CD4-positive, alpha-beta T cell (primary cell): ENCODE measurements at regions not wholly inside any gene's neighbourhood (a gene's known extent, or its start where the extent isn't known, plus 50 kb on each side); places are given as distances from the start of the nearest gene placed in this dataset.

Experiments used
- ATAC-seq: fragments of 200-7000 bp; cut with Tn5 transposase; one replicate; pipeline ENCODE4 v1.10.0; 2022; ENCODE audit warnings: mild to moderate bottlenecking; ENCODE audit not compliant: poor library complexity
- CTCF ChIA-PET: fragments of 350-600 bp; sonication (Branson Sonifier 250); formaldehyde crosslinking; loops from one replicate; lab custom pipeline; 2021; ENCODE audit warnings: antibody characterized with exemption, inconsistent platforms; lab: Charles Lee
- POLR2A ChIA-PET: fragments of 350-600 bp; sonication (Branson Sonifier 250); formaldehyde crosslinking; loops from one replicate; lab custom pipeline; 2021; ENCODE audit warnings: antibody characterized with exemption, inconsistent platforms; lab: Charles Lee
- DNase-seq, 14 experiments: peaks; one replicate each; pipeline ENCODE4 v3.0.0-alpha.2; 2013 to 2020; ENCODE audit warnings: mixed read lengths in 2 of 14
- H3K27ac ChIP-seq, 2 donors: one replicate each; pipeline versions ENCODE4 v1.5.1 to v1.7.0; 2013; ENCODE audit warnings: low read length in 2 of 2, low read depth in 1 of 2, mild to moderate bottlenecking in 1 of 2
- H3K27me3 ChIP-seq, 2 experiments: 1 replicate in 1 of 2; 2 replicates in 1 of 2; pipeline versions ENCODE4 v1.6.1 to v1.7.0; 2013; ENCODE audit warnings: low read length in 2 of 2, control low read depth in 1 of 2, mild to moderate bottlenecking in 1 of 2, moderate library complexity in 1 of 2; ENCODE audit not compliant: insufficient read depth in 2 of 2, control insufficient read depth in 1 of 2
- H3K36me3 ChIP-seq: one replicate; pipeline ENCODE4 v1.6.1; 2013; ENCODE audit warnings: low read length, control low read depth; ENCODE audit not compliant: insufficient read depth
- H3K4me1 ChIP-seq: one replicate; pipeline ENCODE4 v1.6.1; 2013; ENCODE audit warnings: low read length, control low read depth; ENCODE audit not compliant: insufficient read depth
- H3K4me3 ChIP-seq: one replicate; pipeline ENCODE4 v1.5.1; 2013; ENCODE audit warnings: mild to moderate bottlenecking, low read length, moderate library complexity
- H3K9me3 ChIP-seq, 2 experiments: 1 replicate in 1 of 2; 2 replicates in 1 of 2; pipeline versions ENCODE4 v1.6.1 to v1.7.0; 2013; ENCODE audit warnings: low read length in 2 of 2, mild to moderate bottlenecking in 2 of 2, control low read depth in 1 of 2, moderate library complexity in 1 of 2; ENCODE audit not compliant: control insufficient read depth in 1 of 2, insufficient read depth in 1 of 2
- H3K27ac Mint-ChIP-seq: one replicate; pipeline ENCODE4 v1.8.0; 2020; ENCODE audit warnings: mixed read lengths
- H3K27me3 Mint-ChIP-seq: one replicate; pipeline ENCODE4 v1.8.0; 2021; ENCODE audit warnings: mixed read lengths
- H3K36me3 Mint-ChIP-seq: one replicate; pipeline ENCODE4 v1.8.0; 2021; ENCODE audit warnings: low read depth, mixed read lengths
- H3K4me1 Mint-ChIP-seq: one replicate; pipeline ENCODE4 v1.8.0; 2021; ENCODE audit warnings: low read depth, mixed read lengths
- H3K4me3 Mint-ChIP-seq: one replicate; pipeline ENCODE4 v1.8.0; 2020; ENCODE audit warnings: mild to moderate bottlenecking, mixed read lengths
- H3K9me3 Mint-ChIP-seq: one replicate; pipeline ENCODE4 v1.8.0; 2020; ENCODE audit warnings: mixed read lengths
- intact Hi-C, 2 experiments: fragments of 100-400 bp; cut with DNase I in 1 of 2; cut with micrococcal nuclease in 1 of 2; formaldehyde crosslinking; loops; one replicate each; pipeline versions ENCODE4 v1.15.1 to v1.9.0; 2023 to 2025; cut with DNase I, micrococcal nuclease
- TF ChIP-seq, protein P1 (sequence below): fragments of 200-600 bp; IDR thresholded peaks from one replicate; pipeline ENCODE4 v1.8.0; 2022; ENCODE audit warnings: antibody characterized with exemption, mild to moderate bottlenecking

DNA sequence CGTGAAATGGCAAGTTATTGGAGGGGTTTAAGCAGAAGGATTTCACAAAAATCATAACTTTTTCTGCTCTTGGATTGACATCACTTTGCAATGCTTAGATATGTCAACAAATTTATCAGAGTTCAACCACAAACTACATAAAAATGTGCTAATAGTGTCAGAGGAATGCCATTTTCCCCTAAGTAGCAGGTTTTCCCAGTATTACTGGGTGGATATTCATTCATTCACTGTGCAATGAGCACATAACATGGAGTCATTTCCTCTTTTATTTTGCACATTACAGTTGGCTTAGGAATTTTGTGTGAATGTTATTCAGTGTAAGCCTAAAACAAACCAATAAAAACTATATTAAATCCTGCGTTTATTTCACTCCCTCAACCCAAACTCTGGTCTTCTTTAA, 537.3 kb upstream of the MCTP2 start:
- Histone ChIP-seq H3K27me3 (no peaks in the 10 kb centered on the region), H3K36me3 (no peaks in the 10 kb centered on the region), H3K4me1 (no peaks in the 10 kb centered on the region), H3K4me3 (no peak overlapping the region), H3K27ac (no peak overlapping the region), H3K9me3 (no peaks in the 10 kb centered on the region)
- ATAC-seq: no peak
- TF ChIP-seq, protein P1, sequence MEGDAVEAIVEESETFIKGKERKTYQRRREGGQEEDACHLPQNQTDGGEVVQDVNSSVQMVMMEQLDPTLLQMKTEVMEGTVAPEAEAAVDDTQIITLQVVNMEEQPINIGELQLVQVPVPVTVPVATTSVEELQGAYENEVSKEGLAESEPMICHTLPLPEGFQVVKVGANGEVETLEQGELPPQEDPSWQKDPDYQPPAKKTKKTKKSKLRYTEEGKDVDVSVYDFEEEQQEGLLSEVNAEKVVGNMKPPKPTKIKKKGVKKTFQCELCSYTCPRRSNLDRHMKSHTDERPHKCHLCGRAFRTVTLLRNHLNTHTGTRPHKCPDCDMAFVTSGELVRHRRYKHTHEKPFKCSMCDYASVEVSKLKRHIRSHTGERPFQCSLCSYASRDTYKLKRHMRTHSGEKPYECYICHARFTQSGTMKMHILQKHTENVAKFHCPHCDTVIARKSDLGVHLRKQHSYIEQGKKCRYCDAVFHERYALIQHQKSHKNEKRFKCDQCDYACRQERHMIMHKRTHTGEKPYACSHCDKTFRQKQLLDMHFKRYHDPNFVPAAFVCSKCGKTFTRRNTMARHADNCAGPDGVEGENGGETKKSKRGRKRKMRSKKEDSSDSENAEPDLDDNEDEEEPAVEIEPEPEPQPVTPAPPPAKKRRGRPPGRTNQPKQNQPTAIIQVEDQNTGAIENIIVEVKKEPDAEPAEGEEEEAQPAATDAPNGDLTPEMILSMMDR: no peak
- no peaks in the 10 kb centered on the region for H3K4me1 Mint-ChIP-seq
- H3K27ac Mint-ChIP-seq: no peak overlapping the region
- H3K4me3 Mint-ChIP-seq: no peak overlapping the region
- H3K9me3 Mint-ChIP-seq: peaks cover 8% of the 10 kb centered on the region
- ChIA-PET POLR2A (no interaction called here), CTCF (no interaction called here)
- H3K36me3 Mint-ChIP-seq: no peaks in the 10 kb centered on the region
- intact Hi-C loops: no loop called here
- peaks cover 8% of the 10 kb centered on the region for H3K27me3 Mint-ChIP-seq
- no peak for DNase-seq

GRCh38 chr15:93683651-93684050, 547.7 kb upstream of the MCTP2 start:
- H3K4me1 Mint-ChIP-seq: no peaks in the 10 kb centered on the region
- Histone ChIP-seq H3K27me3 (no peaks in the 10 kb centered on the region), H3K9me3 (peaks cover 12 to 18% of the 10 kb centered on the region in 2 experiments), H3K4me1 (no peaks in the 10 kb centered on the region), H3K4me3 (no peak overlapping the region), H3K36me3 (no peaks in the 10 kb centered on the region), H3K27ac (no peak overlapping the region)
- no peaks in the 10 kb centered on the region for H3K36me3 Mint-ChIP-seq
- ATAC-seq (no peak), DNase-seq (no peak)
- CTCF ChIA-PET: no interaction called here
- no peak overlapping the region for H3K4me3 Mint-ChIP-seq
- POLR2A ChIA-PET: no interaction called here
- intact Hi-C loops: no loop called here
- TF ChIP-seq, protein P1: no peak
- H3K27ac Mint-ChIP-seq: no peak overlapping the region
- H3K27me3 Mint-ChIP-seq: no peaks in the 10 kb centered on the region
- peaks cover 21% of the 10 kb centered on the region for H3K9me3 Mint-ChIP-seq

GRCh38 chr15:93671387-93671943, 559.9 kb upstream of the MCTP2 start:
- intact Hi-C loops: no loop called here
- Mint-ChIP-seq H3K36me3 (no peaks in the 10 kb centered on the region), H3K9me3 (no peaks in the 10 kb centered on the region), H3K4me3 (no peak overlapping the region), H3K27ac (no peak overlapping the region), H3K27me3 (peaks cover 12% of the 10 kb centered on the region), H3K4me1 (no peaks in the 10 kb centered on the region)
- H3K27ac ChIP-seq: no peak overlapping the region
- no peaks in the 10 kb centered on the region for H3K9me3 ChIP-seq
- H3K27me3 ChIP-seq: peaks cover 2 to 4% of the 10 kb centered on the region in 2 experiments
- no peaks in the 10 kb centered on the region for H3K36me3 ChIP-seq
- no peaks in the 10 kb centered on the region for H3K4me1 ChIP-seq
- ATAC-seq: no peak
- H3K4me3 ChIP-seq: no peak overlapping the region
- ChIA-PET POLR2A (no interaction called here), CTCF (no interaction called here)
- TF ChIP-seq, protein P1: no peak
- DNase-seq: no peak
